Aorta (tissue), 5 donors: ENCODE measurements at regions not wholly inside any gene's neighbourhood (a gene's known extent, or its start where the extent isn't known, plus 50 kb on each side); places are given as distances from the start of the nearest gene placed in this dataset.

Source experiments
- ATAC-seq: fragments of 200-7000 bp; cut with Tn5 transposase; one replicate; pipeline ENCODE4 v1.9.1; 2022; ENCODE audit warnings: moderate library complexity; ENCODE audit not compliant: low FRiP score
- DNase-seq, 2 donors: peaks; one replicate each; pipeline ENCODE4 v3.0.0-alpha.2; 2020
- H3K27ac ChIP-seq, 2 donors: one replicate each; pipeline ENCODE4 v1.5.1; 2013; ENCODE audit warnings: low read length in 2 of 2, mild to moderate bottlenecking in 2 of 2, moderate library complexity in 2 of 2, control low read depth in 1 of 2, inconsistent platforms in 1 of 2, low read depth in 1 of 2
- H3K27me3 ChIP-seq, 2 donors: one replicate each; pipeline ENCODE4 v1.6.1; 2013; ENCODE audit warnings: control low read depth in 1 of 2, low read length in 1 of 2, mild to moderate bottlenecking in 1 of 2, moderate library complexity in 1 of 2; ENCODE audit not compliant: insufficient read depth in 2 of 2, control insufficient read depth in 1 of 2
- H3K36me3 ChIP-seq, 2 donors: one replicate each; pipeline ENCODE4 v1.6.1; 2013; ENCODE audit warnings: control low read depth in 1 of 2, low read length in 1 of 2, mild to moderate bottlenecking in 1 of 2; ENCODE audit not compliant: insufficient read depth in 2 of 2, control insufficient read depth in 1 of 2
- H3K4me1 ChIP-seq, 2 donors: one replicate each; pipeline ENCODE4 v1.6.1; 2013; ENCODE audit warnings: low read length in 2 of 2, control low read depth in 1 of 2, mild to moderate bottlenecking in 1 of 2, moderate library complexity in 1 of 2; ENCODE audit not compliant: insufficient read depth in 2 of 2, control insufficient read depth in 1 of 2
- H3K4me3 ChIP-seq, 2 donors: one replicate each; pipeline ENCODE4 v1.5.1; 2013; ENCODE audit warnings: low read length in 2 of 2, control low read depth in 1 of 2, mild to moderate bottlenecking in 1 of 2
- H3K9me3 ChIP-seq: one replicate; pipeline ENCODE4 v1.6.1; 2013; ENCODE audit warnings: mild to moderate bottlenecking, low read length; ENCODE audit not compliant: control insufficient read depth
- WGBS, 2 donors: extraction: QIAGEN DNeasy Blood & Tissue Kit; methylation state at CpG; one replicate each; pipeline ENCODE4 v1.1.7; 2013; 5-methylcytosine and 5-hydroxymethylcytosine counted together
- intact Hi-C, 2 donors: fragments of 100-400 bp; cut with DNase I; formaldehyde crosslinking; loops; one replicate each; pipeline versions ENCODE4 v1.14.2 to v1.15.0; 2022
- donor health status: healthy with polysubstance abuse.
- donor health status: Bipolar disorder and iron deficiency.
- donor health status: DM: no; HTN: no; CAD: no.
- donor health status: DM: no; HTN: no; CAD: no.
- donor health status: DM: yes; HTN: yes; CAD: no.

DNA sequence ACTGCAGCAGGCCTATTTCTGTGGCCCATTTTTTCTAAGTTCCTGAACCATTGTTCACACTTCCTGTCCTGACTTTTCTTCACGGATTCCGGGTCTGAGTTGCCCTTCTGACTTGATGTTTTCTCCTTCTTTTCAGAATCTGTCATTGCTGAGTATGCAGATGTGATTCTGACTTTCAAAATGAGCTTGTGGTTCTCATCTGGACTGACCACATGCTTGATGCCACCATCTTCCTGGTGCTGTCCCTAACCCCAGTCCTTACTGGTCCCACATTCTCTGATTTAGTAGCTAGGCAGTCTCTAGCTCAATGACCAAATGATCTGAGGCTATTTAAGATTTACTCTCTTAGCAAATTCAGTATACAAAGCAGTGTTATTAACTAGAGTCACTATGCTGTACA is 822.3 kb upstream of the TENM3 start:
- WGBS, 2 donors = 58 to 62% methylated on average over 2 of the region's 2 CpGs

DNA sequence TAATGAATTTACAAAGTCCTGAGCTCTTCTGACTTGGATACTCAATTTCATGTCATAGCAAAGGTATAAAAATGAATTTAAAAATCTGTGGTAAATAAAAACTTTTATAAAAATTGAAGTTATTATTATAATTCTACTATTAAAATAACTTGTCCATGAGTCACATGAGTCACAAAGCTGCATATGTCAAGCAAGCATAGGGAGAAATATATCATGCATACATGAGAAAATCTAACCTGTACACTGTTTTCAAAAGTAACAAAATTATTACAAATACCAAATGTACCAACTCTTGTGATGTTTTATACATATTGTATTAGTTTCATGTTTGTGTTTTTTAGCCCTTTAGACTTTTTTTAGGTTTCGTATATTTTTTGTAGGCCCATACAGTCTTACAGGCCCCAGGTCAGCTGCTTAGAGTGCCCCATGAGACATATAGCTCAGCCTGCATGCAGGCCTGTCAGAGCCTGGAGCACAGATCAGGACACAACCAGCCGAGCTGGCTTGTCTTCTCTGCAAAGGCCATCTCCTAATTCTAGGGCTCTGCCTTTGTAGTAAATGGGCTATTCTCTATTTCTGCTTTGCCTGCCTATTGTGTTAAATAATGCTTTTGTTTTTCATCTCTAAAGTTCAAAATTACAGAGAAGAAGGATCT is 818.7 kb upstream of the TENM3 start:
- Histone ChIP-seq H3K36me3 (no peaks in the 10 kb centered on the region), H3K4me1 (no peaks in the 10 kb centered on the region), H3K9me3 (no peaks in the 10 kb centered on the region), H3K4me3 (no peak overlapping the region), H3K27me3 (no peaks in the 10 kb centered on the region), H3K27ac (no peak overlapping the region)
- DNase-seq (no peak), ATAC-seq (no peak)
- 50 to 55% methylated on average over 2 of the region's 2 CpGs for WGBS, 2 donors
- intact Hi-C loops = no loop called here

More for the DNA sequence above, 822.3 kb upstream of the TENM3 start:
- H3K27ac ChIP-seq = no peak overlapping the region
- H3K36me3 ChIP-seq = no peaks in the 10 kb centered on the region
- no peaks in the 10 kb centered on the region for H3K4me1 ChIP-seq
- no peak overlapping the region for H3K4me3 ChIP-seq
- no peaks in the 10 kb centered on the region for H3K27me3 ChIP-seq
- ATAC-seq = no peak
- no peaks in the 10 kb centered on the region for H3K9me3 ChIP-seq
- intact Hi-C loops = no loop called here
- DNase-seq = no peak

DNA sequence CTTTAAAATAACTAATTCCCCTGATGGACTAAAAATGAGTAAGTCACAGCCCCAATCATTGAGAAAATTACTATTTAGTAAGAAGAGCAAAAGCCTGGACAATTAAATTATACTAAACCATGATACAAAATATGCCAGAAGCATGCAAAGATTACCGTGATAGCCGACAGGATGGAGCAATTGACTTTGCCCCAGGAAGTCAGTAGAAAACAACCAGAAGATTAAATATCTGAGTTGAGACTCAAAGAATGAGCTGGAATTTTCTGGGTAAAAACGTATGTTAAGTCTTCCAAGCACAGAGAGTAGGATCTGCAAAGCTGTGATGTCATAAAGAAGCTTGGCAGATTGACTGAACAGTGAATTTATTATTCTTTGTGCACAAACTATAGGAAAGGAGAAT is 816.1 kb upstream of the TENM3 start:
- Histone ChIP-seq H3K4me3 (no peak overlapping the region), H3K4me1 (no peaks in the 10 kb centered on the region), H3K27ac (no peak overlapping the region), H3K27me3 (no peaks in the 10 kb centered on the region), H3K9me3 (no peaks in the 10 kb centered on the region), H3K36me3 (no peaks in the 10 kb centered on the region)
- no peak for DNase-seq
- intact Hi-C loops = no loop called here
- WGBS, 2 donors = 18 to 21% methylated on average over 3 of the region's 3 CpGs
- no peak for ATAC-seq

DNA sequence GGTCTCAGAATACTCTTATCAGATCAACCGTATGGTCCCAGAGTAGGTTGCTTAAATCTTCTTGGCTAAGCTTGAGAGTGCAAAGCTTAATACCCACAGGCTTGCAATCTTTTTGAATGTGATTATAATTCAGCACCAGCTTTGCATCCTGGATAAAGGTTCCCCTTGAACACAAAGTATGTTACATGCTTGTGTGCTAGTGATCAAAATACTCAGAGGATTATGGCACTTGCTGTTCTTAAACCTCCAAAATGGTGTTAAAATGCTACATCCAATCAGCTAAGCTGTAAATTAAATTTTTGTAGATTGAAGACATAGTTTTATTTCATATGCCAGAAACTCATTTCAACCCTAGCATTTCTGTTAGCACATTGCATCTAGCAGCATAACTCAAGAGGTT is 812.2 kb upstream of the TENM3 start:
- DNase-seq (no peak), ATAC-seq (no peak)
- no peaks in the 10 kb centered on the region for H3K4me1 ChIP-seq
- no peak overlapping the region for H3K27ac ChIP-seq
- 3 to 14% methylated on average over 1 of the region's 1 CpG for WGBS, 2 donors
- intact Hi-C loops = no loop called here
- H3K9me3 ChIP-seq = no peaks in the 10 kb centered on the region
- H3K36me3 ChIP-seq = no peaks in the 10 kb centered on the region
- no peak overlapping the region for H3K4me3 ChIP-seq
- H3K27me3 ChIP-seq = no peaks in the 10 kb centered on the region

DNA sequence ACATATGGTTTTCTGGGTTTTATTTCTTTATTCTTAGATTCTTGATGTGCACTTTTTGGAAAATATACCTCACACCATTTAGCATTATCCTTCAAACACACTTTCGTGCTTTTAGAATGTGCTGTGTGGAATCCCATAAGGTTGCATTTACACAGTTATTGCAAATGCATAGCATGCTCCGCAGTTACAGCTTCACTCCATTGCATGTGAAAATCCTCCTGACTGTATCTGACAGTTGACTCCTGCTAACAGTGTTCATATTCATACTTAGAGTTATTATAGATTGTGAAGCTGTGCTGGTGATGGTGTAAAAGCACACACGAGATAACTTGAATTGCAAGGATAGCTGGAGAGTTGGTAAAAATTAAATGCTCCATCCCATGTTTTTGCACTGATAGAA is 811.5 kb upstream of the TENM3 start:
- ATAC-seq (no peak), DNase-seq (no peak)
- 79% methylated on average over 3 of the region's 3 CpGs for WGBS, 2 donors
- no peaks in the 10 kb centered on the region for H3K4me1 ChIP-seq
- intact Hi-C loops = no loop called here
- no peaks in the 10 kb centered on the region for H3K36me3 ChIP-seq
- H3K27me3 ChIP-seq = no peaks in the 10 kb centered on the region
- no peak overlapping the region for H3K27ac ChIP-seq
- H3K9me3 ChIP-seq = no peaks in the 10 kb centered on the region
- H3K4me3 ChIP-seq = no peak overlapping the region

DNA sequence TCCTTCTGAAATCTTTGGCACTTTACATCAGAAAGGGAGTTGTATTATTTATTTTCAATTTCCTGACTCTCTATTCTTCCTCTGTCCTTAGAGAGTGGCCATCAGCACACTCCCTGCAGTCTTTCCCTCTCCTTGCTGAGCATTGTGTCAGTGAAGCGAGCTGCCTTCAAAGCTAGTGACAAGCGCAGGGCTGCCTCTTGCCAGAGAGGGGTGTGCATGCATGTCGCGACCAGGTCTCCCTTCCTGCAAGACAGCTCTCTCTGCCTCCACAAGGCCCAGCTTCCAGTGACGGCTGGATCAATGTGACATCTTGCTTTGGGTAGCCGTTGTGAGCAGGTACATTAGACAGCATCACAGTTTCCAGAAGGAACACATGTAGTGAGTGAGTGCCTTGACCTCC is 810.9 kb upstream of the TENM3 start:
- intact Hi-C loops = no loop called here
- Histone ChIP-seq H3K9me3 (no peaks in the 10 kb centered on the region), H3K27me3 (no peaks in the 10 kb centered on the region), H3K36me3 (no peaks in the 10 kb centered on the region), H3K4me1 (no peaks in the 10 kb centered on the region), H3K27ac (no peak overlapping the region), H3K4me3 (no peak overlapping the region)
- ATAC-seq = peak; percentile 41
- DNase-seq = no peak
- 40 to 50% methylated on average over 6 of the region's 6 CpGs for WGBS, 2 donors

DNA sequence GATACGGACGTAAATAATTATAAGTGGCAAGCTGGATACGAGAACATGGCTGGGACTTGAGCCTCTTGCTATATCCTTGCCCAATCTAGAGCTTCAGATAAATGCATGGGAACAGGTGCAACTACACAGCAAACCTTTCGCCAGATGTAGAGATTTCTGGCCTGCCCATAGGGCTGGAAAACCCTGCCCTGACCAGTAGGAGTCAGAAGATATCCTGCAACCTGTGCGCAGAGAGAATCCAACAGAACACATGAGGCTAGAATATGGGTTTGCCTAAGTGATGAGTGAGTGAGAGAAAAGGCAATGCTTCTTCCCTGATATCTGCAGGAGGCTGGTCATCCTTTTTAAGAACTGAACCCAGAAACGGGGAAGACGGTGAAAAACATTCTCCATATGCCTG is 805.3 kb upstream of the TENM3 start:
- no peak for DNase-seq
- no peaks in the 10 kb centered on the region for H3K4me1 ChIP-seq
- no peak for ATAC-seq
- no peak overlapping the region for H3K4me3 ChIP-seq
- 89 to 92% methylated on average over 7 of the region's 7 CpGs for WGBS, 2 donors
- H3K27ac ChIP-seq = no peak overlapping the region
- no peaks in the 10 kb centered on the region for H3K36me3 ChIP-seq
- no peaks in the 10 kb centered on the region for H3K27me3 ChIP-seq
- no peaks in the 10 kb centered on the region for H3K9me3 ChIP-seq
- intact Hi-C loops = no loop called here

DNA sequence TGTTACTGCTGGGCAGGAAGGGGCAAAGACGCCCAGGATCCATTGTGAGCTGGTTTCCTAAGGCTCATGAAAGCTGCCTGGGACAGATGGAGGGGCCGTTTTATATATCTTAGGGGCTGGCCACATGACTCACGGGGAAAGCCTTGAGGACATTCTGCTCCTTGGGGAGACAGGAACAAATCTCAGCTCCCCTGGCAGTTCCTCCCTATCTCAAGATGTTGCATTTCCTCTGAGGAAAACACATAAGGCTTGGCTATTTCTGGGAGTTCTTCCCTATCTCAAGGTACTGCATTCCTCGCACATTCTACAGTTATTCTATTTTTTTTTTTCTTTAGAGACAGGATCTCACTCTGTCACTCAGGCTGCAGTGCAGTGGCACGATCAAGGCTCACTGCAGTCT is 804.6 kb upstream of the TENM3 start:
- H3K27me3 ChIP-seq = no peaks in the 10 kb centered on the region
- H3K36me3 ChIP-seq = no peaks in the 10 kb centered on the region
- intact Hi-C loops = no loop called here
- no peaks in the 10 kb centered on the region for H3K9me3 ChIP-seq
- no peak overlapping the region for H3K27ac ChIP-seq
- no peak overlapping the region for H3K4me3 ChIP-seq
- WGBS, 2 donors = 51% methylated on average over 5 of the region's 5 CpGs
- DNase-seq (no peak), ATAC-seq (no peak)
- H3K4me1 ChIP-seq = no peaks in the 10 kb centered on the region

DNA sequence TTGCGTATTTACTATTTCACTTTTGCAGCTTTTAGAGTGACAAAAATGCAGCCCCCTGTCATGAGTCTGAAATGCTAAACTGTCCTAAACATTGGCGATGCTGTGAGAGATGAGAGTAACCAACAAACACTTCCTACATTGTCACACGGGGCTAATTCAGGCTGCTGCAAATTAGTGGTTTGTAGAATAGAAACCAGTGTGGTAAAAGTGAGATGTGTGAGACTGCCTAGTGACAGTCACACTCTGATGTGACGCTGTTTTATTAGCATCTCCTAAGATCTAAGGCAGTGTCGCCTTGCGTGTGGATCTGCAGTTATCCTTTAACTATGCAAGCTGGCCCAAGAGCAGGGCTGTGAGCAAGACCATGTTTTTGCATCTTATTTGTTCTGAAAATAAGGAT is 800.2 kb upstream of the TENM3 start:
- DNase-seq = no peak
- Histone ChIP-seq H3K27me3 (no peaks in the 10 kb centered on the region), H3K4me3 (no peak overlapping the region), H3K9me3 (no peaks in the 10 kb centered on the region), H3K4me1 (no peaks in the 10 kb centered on the region), H3K27ac (no peak overlapping the region), H3K36me3 (no peaks in the 10 kb centered on the region)
- 14 to 16% methylated on average over 6 of the region's 6 CpGs for whole genome bisulfite sequencing, 2 donors
- ATAC-seq = no peak
- intact Hi-C loops = no loop called here
